ENCODE measurements at regions not wholly inside any gene's neighbourhood (a gene's known extent, or its start where the extent isn't known, plus 50 kb on each side); places are given as distances from the start of the nearest gene placed in this dataset.

- TF ChIP-seq ZNF280D (tag by site-specific recombination; IDR thresholded peaks at IDR 0.05) (no peak), ZXDB (tag by site-specific recombination; IDR thresholded peaks at IDR 0.05) (no peak)
Observed at GRCh38 chr22:22825213-22825593, 62.4 kb upstream of the IGLL5 start (continued).

- POLR2A ChIA-PET, result no interaction called here
- Histone ChIP-seq H3K9me3 (ENCODE audit: control insufficient read depth, insufficient read depth, low read depth, low read length) (no peaks in the 10 kb centered on the region), H3K27ac (ENCODE audit: extremely low read depth, low read depth, low read length) (no peak overlapping the region), H3K36me3 (ENCODE audit: control insufficient read depth in 2 of 2, insufficient read depth in 1 of 2, low read length in 2 of 2) (no peaks in the 10 kb centered on the region), H3K4me1 (ENCODE audit: control insufficient read depth, insufficient read depth, low read length) (no peaks in the 10 kb centered on the region), H3K4me3 (ENCODE audit: low read depth, low read length) (no peak overlapping the region)
- no peak for TF ChIP-seq ZNF19 (tag by site-specific recombination; IDR thresholded peaks at IDR 0.05; ENCODE audit: low read depth)
- no peak for TF ChIP-seq KLF1 (tag by site-specific recombination; IDR thresholded peaks at IDR 0.05)
- no peak for TF ChIP-seq ZNF404 (tag by site-specific recombination; IDR thresholded peaks at IDR 0.05)
- no peak for TF ChIP-seq ZNF473 (tag by site-specific recombination; IDR thresholded peaks at IDR 0.05)
- no peak for TF ChIP-seq ZNF26 (tag by site-specific recombination; IDR thresholded peaks at IDR 0.05)
- no peak for TF ChIP-seq ZNF707 (tag by site-specific recombination; IDR thresholded peaks at IDR 0.05)
- CTCF ChIA-PET, result interaction anchor here (2.6 kb wide), 1 partner anchor 21 kb away, joined by 13 read pairs; no protein-coding TSS in a partner anchor
Observed at GRCh38 chr22:22827187-22827939, 60.3 kb upstream of the IGLL5 start.

- H3K9me3 ChIP-seq (ENCODE audit: control insufficient read depth, insufficient read depth, low read depth, low read length), result no peaks in the 10 kb centered on the region
- ChIA-PET CTCF (interaction anchor here (0.7 to 3.3 kb wide), 10 partner anchors 18 to 408 kb away, joined by 3 to 19 read pairs (median 4); no protein-coding TSS in a partner anchor), POLR2A (interaction anchor here (0.6 kb wide), 1 partner anchor 13 kb away, joined by 6 read pairs; no protein-coding TSS in a partner anchor)
- H3K36me3 ChIP-seq (ENCODE audit: control insufficient read depth in 2 of 2, insufficient read depth in 1 of 2, low read length in 2 of 2), result no peaks in the 10 kb centered on the region
- H3K4me3 ChIP-seq (ENCODE audit: low read depth, low read length), result no peak overlapping the region
- TF ChIP-seq ZNF837 (tag by site-specific recombination; IDR thresholded peaks at IDR 0.05), result no peak
- H3K27ac ChIP-seq (ENCODE audit: extremely low read depth, low read depth, low read length), result no peak overlapping the region
- no peaks in the 10 kb centered on the region for H3K4me1 ChIP-seq (ENCODE audit: control insufficient read depth, insufficient read depth, low read length)
Observed at GRCh38 chr22:22830193-22830592, 57.4 kb upstream of the IGLL5 start.

- Histone ChIP-seq H3K9me3 (ENCODE audit: control insufficient read depth, insufficient read depth, low read depth, low read length) (no peaks in the 10 kb centered on the region), H3K4me1 (ENCODE audit: control insufficient read depth, insufficient read depth, low read length) (no peaks in the 10 kb centered on the region), H3K27ac (ENCODE audit: extremely low read depth, low read depth, low read length) (no peak overlapping the region), H3K36me3 (ENCODE audit: control insufficient read depth in 2 of 2, insufficient read depth in 1 of 2, low read length in 2 of 2) (no peaks in the 10 kb centered on the region), H3K4me3 (ENCODE audit: low read depth, low read length) (no peak overlapping the region)
- ChIA-PET CTCF (interaction anchor here (0.6 to 3.3 kb wide), 7 partner anchors 14 to 244 kb away, joined by 3 to 19 read pairs (median 4); no protein-coding TSS in a partner anchor), POLR2A (no interaction called here)
- TF ChIP-seq SETDB1 (IDR thresholded peaks at IDR 0.05; ENCODE audit: insufficient read length, low read length) (peak; percentile 58), ZNF311 (tag by site-specific recombination; IDR thresholded peaks at IDR 0.05; ENCODE audit: borderline replicate concordance) (no peak), ZNF133 (tag by site-specific recombination; IDR thresholded peaks at IDR 0.05) (no peak), ZNF580 (tag by site-specific recombination; IDR thresholded peaks at IDR 0.05) (no peak), ZNF701 (tag by site-specific recombination; IDR thresholded peaks at IDR 0.05) (no peak), ZNF138 (tag by site-specific recombination; IDR thresholded peaks at IDR 0.05; ENCODE audit: borderline replicate concordance) (no peak), ZNF488 (tag by site-specific recombination; IDR thresholded peaks at IDR 0.05) (no peak), ZNF660 (tag by site-specific recombination; IDR thresholded peaks at IDR 0.05) (no peak), ATF2 (tag by site-specific recombination; IDR thresholded peaks at IDR 0.05; ENCODE audit: low read depth) (peak; percentile 53; the same call in 1 of the 2 replicates), ZNF544 (tag by site-specific recombination; IDR thresholded peaks at IDR 0.05) (no peak), ZNF292 (tag by site-specific recombination; IDR thresholded peaks at IDR 0.05; ENCODE audit: borderline replicate concordance, low read depth) (no peak), ZNF791 (tag by site-specific recombination; IDR thresholded peaks at IDR 0.05) (no peak)
Observed at GRCh38 chr22:22830957-22831688, 56.5 kb upstream of the IGLL5 start.

All from HEK293 (cell line).